ENCODE measurements at regions not wholly inside any gene's neighbourhood (a gene's known extent, or its start where the extent isn't known, plus 50 kb on each side); places are given as distances from the start of the nearest gene placed in this dataset.

DNA sequence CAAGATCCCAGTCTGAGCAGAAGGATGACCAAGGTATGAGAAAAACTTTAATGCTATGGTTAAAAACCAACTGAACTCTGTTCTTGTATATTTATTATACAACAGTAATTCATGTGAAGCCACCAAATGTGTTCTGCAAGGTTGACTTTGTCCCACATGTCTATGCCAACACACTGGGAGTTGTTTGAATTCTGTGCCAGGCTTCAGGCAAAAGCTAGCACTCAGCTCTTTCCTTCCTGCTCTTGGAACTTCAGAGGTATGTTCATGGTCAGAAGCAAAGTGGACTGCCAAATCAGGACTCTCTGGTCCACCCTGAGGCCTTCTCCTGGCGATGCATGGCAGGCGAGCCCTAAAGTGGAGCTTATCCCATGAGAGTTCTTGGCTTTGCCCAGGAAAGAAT lies 205.6 kb upstream of the AR start:
- FAIRE-seq = no peak
- no peak for ATAC-seq
- ChIA-PET CTCF (no interaction called here), POLR2A (no interaction called here)
- DNase-seq (ENCODE audit: low read depth in 1 of 2, low spot score in 1 of 2) = no peak
- no peak overlapping the region for H3K27ac ChIP-seq
- H3K9me3 ChIP-seq = no peaks in the 10 kb centered on the region
- H3K4me1 ChIP-seq = no peaks in the 10 kb centered on the region
- TF ChIP-seq, protein P1, sequence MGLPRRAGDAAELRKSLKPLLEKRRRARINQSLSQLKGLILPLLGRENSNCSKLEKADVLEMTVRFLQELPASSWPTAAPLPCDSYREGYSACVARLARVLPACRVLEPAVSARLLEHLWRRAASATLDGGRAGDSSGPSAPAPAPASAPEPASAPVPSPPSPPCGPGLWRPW (IDR thresholded peaks at IDR 0.05) = no peak
- TF ChIP-seq FOXS1 (CRISPR knock-in tag; IDR thresholded peaks at IDR 0.05) = no peak
- TF ChIP-seq CHD4 (IDR thresholded peaks at IDR 0.05; ENCODE audit: borderline replicate concordance) = no peak
- TF ChIP-seq RCOR1 (IDR thresholded peaks at IDR 0.05; ENCODE audit: low read depth, low read length) = no peak
- no peak for TF ChIP-seq HEYL (CRISPR knock-in tag; IDR thresholded peaks at IDR 0.05)
- no peak for TF ChIP-seq REST (IDR thresholded peaks at IDR 0.05)
- no peak for TF ChIP-seq FOSB (CRISPR knock-in tag; IDR thresholded peaks at IDR 0.05)
- TF ChIP-seq CTCF (IDR thresholded peaks at IDR 0.05) = no peak
- no peak for TF ChIP-seq RAD21 (conservative IDR thresholded peaks at IDR 0.05 in 1 of 2, IDR thresholded peaks at IDR 0.05 in 1 of 2)
- TF ChIP-seq HOXB13 (CRISPR knock-in tag; IDR thresholded peaks at IDR 0.05; ENCODE audit: low read depth) = no peak
- no peak for TF ChIP-seq TP53 (CRISPR knock-in tag; IDR thresholded peaks at IDR 0.05)
- no peak for TF ChIP-seq POLR2AphosphoS2 (conservative IDR thresholded peaks at IDR 0.05; ENCODE audit: low read length)
- TF ChIP-seq, protein P2, sequence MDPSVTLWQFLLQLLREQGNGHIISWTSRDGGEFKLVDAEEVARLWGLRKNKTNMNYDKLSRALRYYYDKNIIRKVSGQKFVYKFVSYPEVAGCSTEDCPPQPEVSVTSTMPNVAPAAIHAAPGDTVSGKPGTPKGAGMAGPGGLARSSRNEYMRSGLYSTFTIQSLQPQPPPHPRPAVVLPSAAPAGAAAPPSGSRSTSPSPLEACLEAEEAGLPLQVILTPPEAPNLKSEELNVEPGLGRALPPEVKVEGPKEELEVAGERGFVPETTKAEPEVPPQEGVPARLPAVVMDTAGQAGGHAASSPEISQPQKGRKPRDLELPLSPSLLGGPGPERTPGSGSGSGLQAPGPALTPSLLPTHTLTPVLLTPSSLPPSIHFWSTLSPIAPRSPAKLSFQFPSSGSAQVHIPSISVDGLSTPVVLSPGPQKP (IDR thresholded peaks at IDR 0.05; ENCODE audit: low read depth, low read length) = no peak
- no peak for TF ChIP-seq KDM1A (IDR thresholded peaks at IDR 0.05; ENCODE audit: low read depth)
- no peak for TF ChIP-seq EHMT2 (IDR thresholded peaks at IDR 0.05; ENCODE audit: low read depth)
- no peak for TF ChIP-seq CHD2 (IDR thresholded peaks at IDR 0.05; ENCODE audit: low read length, partially characterized antibody)
- no peak for TF ChIP-seq MAZ (IDR thresholded peaks at IDR 0.05; ENCODE audit: borderline replicate concordance, low read depth, low read length)
- no peak for TF ChIP-seq CEBPB (IDR thresholded peaks at IDR 0.05)
- TF ChIP-seq NPAS2 (CRISPR knock-in tag; IDR thresholded peaks at IDR 0.05; ENCODE audit: borderline replicate concordance) = no peak
- WGBS (ENCODE audit: missing lambda C conversion rate) = 18% methylated on average over 2 of the region's 2 CpGs
- no peak overlapping the region for H3K4me2 ChIP-seq
- no peak overlapping the region for H3K4me3 ChIP-seq

GRCh38 chrX:67342138-67342537 lies 201.7 kb upstream of the AR start:
- H3K4me2 ChIP-seq = no peak overlapping the region
- WGBS (ENCODE audit: missing lambda C conversion rate) = 16% methylated on average over 1 of the region's 1 CpG
- no peak overlapping the region for H3K4me3 ChIP-seq
- DNase-seq (ENCODE audit: low read depth in 1 of 2, low spot score in 1 of 2) (no peak), FAIRE-seq (no peak), ATAC-seq (no peak)
- no peak overlapping the region for H3K27ac ChIP-seq
- CTCF ChIA-PET = no interaction called here
- POLR2A ChIA-PET = no interaction called here
- no peaks in the 10 kb centered on the region for H3K4me1 ChIP-seq
- no peaks in the 10 kb centered on the region for H3K9me3 ChIP-seq
- TF ChIP-seq EHMT2 (IDR thresholded peaks at IDR 0.05; ENCODE audit: low read depth) (no peak), FOXS1 (CRISPR knock-in tag; IDR thresholded peaks at IDR 0.05) (no peak), MAZ (IDR thresholded peaks at IDR 0.05; ENCODE audit: borderline replicate concordance, low read depth, low read length) (no peak), BCL3 (IDR thresholded peaks at IDR 0.05) (no peak), NFE2L2 (conservative IDR thresholded peaks at IDR 0.05; ENCODE audit: low read length) (no peak), ESRRA (IDR thresholded peaks at IDR 0.05; ENCODE audit: borderline replicate concordance, low read length) (no peak), HMGXB4 (CRISPR knock-in tag; IDR thresholded peaks at IDR 0.05; ENCODE audit: borderline replicate concordance) (no peak), E2F6 (IDR thresholded peaks at IDR 0.05; ENCODE audit: borderline replicate concordance, low read depth) (no peak), HOXB5 (CRISPR knock-in tag; IDR thresholded peaks at IDR 0.05) (no peak), KDM1A (IDR thresholded peaks at IDR 0.05; ENCODE audit: low read depth) (no peak)
- TF ChIP-seq, protein P3, sequence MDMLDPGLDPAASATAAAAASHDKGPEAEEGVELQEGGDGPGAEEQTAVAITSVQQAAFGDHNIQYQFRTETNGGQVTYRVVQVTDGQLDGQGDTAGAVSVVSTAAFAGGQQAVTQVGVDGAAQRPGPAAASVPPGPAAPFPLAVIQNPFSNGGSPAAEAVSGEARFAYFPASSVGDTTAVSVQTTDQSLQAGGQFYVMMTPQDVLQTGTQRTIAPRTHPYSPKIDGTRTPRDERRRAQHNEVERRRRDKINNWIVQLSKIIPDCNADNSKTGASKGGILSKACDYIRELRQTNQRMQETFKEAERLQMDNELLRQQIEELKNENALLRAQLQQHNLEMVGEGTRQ (IDR thresholded peaks at IDR 0.05) = no peak
